T-cell (primary cell): ENCODE measurements at regions not wholly inside any gene's neighbourhood (a gene's known extent, or its start where the extent isn't known, plus 50 kb on each side); places are given as distances from the start of the nearest gene placed in this dataset.

Experiments used
- ATAC-seq, 4 experiments: fragments of 200-7000 bp in 3 of 4; fragments of 150-1000 bp in 1 of 4; cut with Tn5 transposase; replicated peaks in 1 of 4; 1 replicate in 3 of 4; 2 replicates in 1 of 4; pipeline ENCODE4 v1.10.0; 2021; ENCODE audit warnings: moderate library complexity in 3 of 4, mild to moderate bottlenecking in 2 of 4, moderate number of reproducible peaks in 1 of 4
- CTCF ChIA-PET, 2 donors: fragments of 300-600 bp; sonication (Branson Sonifier 250); formaldehyde crosslinking; loops; one replicate each; lab custom pipeline; 2022; ENCODE audit warnings: antibody characterized with exemption in 2 of 2; lab: Charles Lee
- POLR2A ChIA-PET, 2 donors: fragments of 300-600 bp; sonication (Branson Sonifier 250); formaldehyde crosslinking; loops; one replicate each; lab custom pipeline; 2022; ENCODE audit warnings: antibody characterized with exemption in 2 of 2; lab: Charles Lee
- DNase-seq, 35 experiments: peaks; one replicate each; pipeline versions ENCODE4 v3.0.0 to v3.0.0-alpha.2; 2013 to 2023
- H3K27ac ChIP-seq: one replicate; pipeline ENCODE4 v1.5.1; 2013; ENCODE audit warnings: low read length
- H3K27me3 ChIP-seq, 2 experiments: replicated peaks in 1 of 2; 1 replicate in 1 of 2; 2 replicates in 1 of 2; pipeline versions ENCODE4 v1.6.1 to v1.7.0; 2013; ENCODE audit warnings: low read length in 1 of 2, mixed read lengths in 1 of 2; ENCODE audit not compliant: control insufficient read depth in 2 of 2, insufficient read depth in 2 of 2; ENCODE audit errors: extremely low read depth in 1 of 2
- H3K36me3 ChIP-seq, 2 donors: 1 replicate in 1 of 2; 2 replicates in 1 of 2; pipeline versions ENCODE4 v1.6.1 to v1.7.0; 2013; ENCODE audit warnings: low read length in 1 of 2; ENCODE audit not compliant: control insufficient read depth in 2 of 2, insufficient read depth in 1 of 2; ENCODE audit errors: extremely low read depth in 1 of 2
- H3K4me1 ChIP-seq, 2 experiments: 1 replicate in 1 of 2; 2 replicates in 1 of 2; pipeline versions ENCODE4 v1.6.1 to v1.7.0; 2013; ENCODE audit warnings: low read length in 2 of 2, mixed read lengths in 1 of 2; ENCODE audit not compliant: insufficient read depth in 2 of 2, control insufficient read depth in 1 of 2; ENCODE audit errors: extremely low read depth in 1 of 2
- H3K4me3 ChIP-seq, 2 donors: 1 replicate in 1 of 2; 2 replicates in 1 of 2; pipeline versions ENCODE4 v1.5.1 to v1.7.0; 2013; ENCODE audit warnings: mild to moderate bottlenecking in 2 of 2, low read length in 1 of 2, moderate library complexity in 1 of 2; ENCODE audit not compliant: control insufficient read depth in 1 of 2; ENCODE audit errors: extremely low read depth in 1 of 2
- H3K9me3 ChIP-seq: 2 replicates; pipeline ENCODE4 v1.7.0; 2013
- H3K27ac Mint-ChIP-seq, 2 donors: one replicate each; pipeline ENCODE4 v1.8.0; 2020 to 2021; ENCODE audit warnings: mild to moderate bottlenecking in 2 of 2, mixed read lengths in 2 of 2
- H3K27me3 Mint-ChIP-seq, 2 donors: one replicate each; pipeline ENCODE4 v1.8.0; 2021 to 2022; ENCODE audit warnings: mixed read lengths in 2 of 2
- H3K36me3 Mint-ChIP-seq: one replicate; pipeline ENCODE4 v1.8.0; 2021; ENCODE audit warnings: mixed read lengths
- H3K4me1 Mint-ChIP-seq, 3 donors: one replicate each; pipeline ENCODE4 v1.8.0; 2020 to 2022; ENCODE audit warnings: mixed read lengths in 3 of 3, mild to moderate bottlenecking in 1 of 3
- H3K4me3 Mint-ChIP-seq, 3 donors: one replicate each; pipeline ENCODE4 v1.8.0; 2020 to 2022; ENCODE audit warnings: mild to moderate bottlenecking in 3 of 3, mixed read lengths in 3 of 3, moderate library complexity in 3 of 3
- H3K9me3 Mint-ChIP-seq, 3 donors: one replicate each; pipeline ENCODE4 v1.8.0; 2020 to 2022; ENCODE audit warnings: mixed read lengths in 3 of 3
- WGBS: methylation state at CpG from one replicate; pipeline ENCODE4 v1.1.5; 2013; ENCODE audit warnings: missing lambda C conversion rate; ENCODE audit not compliant: insufficient coverage; 5-methylcytosine and 5-hydroxymethylcytosine counted together

DNA sequence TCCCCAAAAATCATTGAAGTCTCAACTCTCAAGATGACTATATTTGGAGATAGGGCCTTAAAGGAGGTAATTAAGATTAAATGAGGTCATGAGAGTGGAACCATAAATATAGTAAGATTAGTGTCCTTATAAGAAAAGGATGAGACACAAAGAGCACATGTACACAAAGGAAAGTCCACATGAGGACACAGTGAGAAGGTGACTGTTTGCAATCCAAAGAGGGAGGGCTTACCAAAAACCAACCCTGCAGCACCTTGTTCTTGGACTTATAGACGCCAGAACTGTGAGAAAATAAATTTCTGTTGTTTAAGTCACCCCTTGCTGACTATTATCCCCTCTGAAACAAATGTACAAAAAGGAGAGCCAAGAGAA, 150.4 kb upstream of the SMLR1 start:
- H3K9me3 Mint-ChIP-seq = peaks cover 4 to 28% (median 21%) of the 10 kb centered on the region in 3 donors
- no peaks in the 10 kb centered on the region for H3K27me3 Mint-ChIP-seq
- H3K9me3 ChIP-seq = peaks cover 6% of the 10 kb centered on the region
- ChIA-PET POLR2A (no interaction called here), CTCF (interaction anchor here (0.6 to 1.0 kb wide), 2 partner anchors 21 to 1860 kb away, joined by 3 to 4 read pairs; no protein-coding TSS in a partner anchor)
- peaks cover 7 to 12% (median 10%) of the 10 kb centered on the region in 3 donors for H3K4me1 Mint-ChIP-seq
- no peak overlapping the region for H3K27ac ChIP-seq
- peaks cover 2% of the 10 kb centered on the region for H3K36me3 Mint-ChIP-seq
- H3K27me3 ChIP-seq = no peaks in the 10 kb centered on the region
- no peak overlapping the region for H3K4me3 ChIP-seq
- WGBS = no CpG with 5 or more reads among the region's 1 CpG
- no peak for ATAC-seq
- DNase-seq = no peak
- H3K4me3 Mint-ChIP-seq = no peak overlapping the region
- no peaks in the 10 kb centered on the region for H3K36me3 ChIP-seq
- H3K27ac Mint-ChIP-seq = no peak overlapping the region
- no peaks in the 10 kb centered on the region for H3K4me1 ChIP-seq

DNA sequence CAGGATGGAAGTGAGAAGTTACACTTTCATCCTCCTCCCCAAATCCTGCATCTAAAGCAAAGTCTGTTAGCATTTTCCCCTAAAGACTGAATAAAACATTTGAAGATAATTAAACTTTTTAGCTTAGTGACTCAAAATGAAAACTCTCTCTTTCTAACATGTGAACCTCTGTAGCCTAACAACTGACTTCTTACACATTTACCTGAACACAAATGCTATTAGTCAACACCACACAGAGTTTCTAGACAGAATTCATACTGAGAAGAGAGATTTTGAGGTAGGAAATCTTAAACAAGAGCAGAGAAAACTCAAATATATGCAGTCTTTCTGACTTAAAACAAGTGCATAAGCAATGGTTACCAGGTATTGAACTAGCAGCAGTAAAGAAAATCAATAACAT, 149.9 kb upstream of the SMLR1 start:
- H3K27me3 Mint-ChIP-seq = no peaks in the 10 kb centered on the region
- POLR2A ChIA-PET = no interaction called here
- CTCF ChIA-PET = no interaction called here
- Histone ChIP-seq H3K4me1 (no peaks in the 10 kb centered on the region), H3K27me3 (no peaks in the 10 kb centered on the region), H3K27ac (no peak overlapping the region), H3K36me3 (no peaks in the 10 kb centered on the region), H3K4me3 (no peak overlapping the region), H3K9me3 (peaks cover 6% of the 10 kb centered on the region)
- DNase-seq (no peak), ATAC-seq (no peak)
- H3K27ac Mint-ChIP-seq = no peak overlapping the region
- H3K9me3 Mint-ChIP-seq = peaks cover 4 to 24% (median 21%) of the 10 kb centered on the region in 3 donors
- H3K4me1 Mint-ChIP-seq = peaks cover 7 to 12% (median 10%) of the 10 kb centered on the region in 3 donors
- peaks cover 2% of the 10 kb centered on the region for H3K36me3 Mint-ChIP-seq
- no peak overlapping the region for H3K4me3 Mint-ChIP-seq

DNA sequence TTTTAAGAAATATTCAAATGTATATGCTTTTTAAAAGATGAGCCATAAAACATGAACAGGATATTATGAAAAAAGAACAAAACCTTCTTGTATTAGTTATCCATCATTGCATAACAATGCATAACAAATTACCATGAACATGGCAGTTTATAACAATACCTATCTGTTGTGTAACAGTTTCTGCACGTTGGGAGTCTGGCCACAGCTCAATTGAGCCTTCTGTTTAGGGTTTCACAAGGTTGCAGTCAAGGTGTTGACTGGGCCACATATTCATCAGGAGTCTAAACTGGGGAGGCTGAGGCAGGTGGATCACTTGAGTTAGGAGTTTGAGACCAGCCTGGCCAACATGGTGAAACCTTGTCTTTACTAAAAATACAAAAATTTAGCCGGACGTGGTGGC, 149.4 kb upstream of the SMLR1 start:
- ChIA-PET POLR2A (no interaction called here), CTCF (no interaction called here)
- Histone ChIP-seq H3K4me3 (no peak overlapping the region), H3K27me3 (no peaks in the 10 kb centered on the region), H3K36me3 (no peaks in the 10 kb centered on the region), H3K9me3 (peaks cover 6% of the 10 kb centered on the region), H3K27ac (no peak overlapping the region), H3K4me1 (no peaks in the 10 kb centered on the region)
- Mint-ChIP-seq H3K27me3 (no peaks in the 10 kb centered on the region), H3K4me3 (no peak overlapping the region), H3K4me1 (peaks cover 7 to 12% (median 10%) of the 10 kb centered on the region in 3 donors), H3K9me3 (peaks cover 4 to 24% (median 21%) of the 10 kb centered on the region in 3 donors), H3K27ac (no peak overlapping the region), H3K36me3 (peaks cover 2% of the 10 kb centered on the region)
- WGBS = 0% methylated on average over 1 of the region's 3 CpGs
- DNase-seq (no peak), ATAC-seq (no peak)

DNA sequence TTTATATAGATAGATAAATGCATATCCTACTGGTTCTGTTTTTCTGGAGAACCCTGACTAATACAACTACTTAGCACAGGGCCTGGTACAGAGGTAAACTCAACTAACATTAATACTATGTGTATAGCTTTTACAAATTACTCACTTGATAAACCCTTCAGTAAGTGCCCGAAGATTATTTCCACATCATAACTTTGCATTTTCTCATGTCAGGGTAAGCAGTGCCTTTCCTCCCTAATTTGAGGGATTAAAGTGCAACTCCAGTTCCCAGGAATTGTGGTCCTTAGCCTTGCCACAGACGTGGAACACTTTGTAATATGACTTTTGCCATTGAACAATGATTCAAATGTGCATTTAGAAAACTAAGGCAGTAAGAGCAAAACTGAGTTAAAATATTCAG, 147.5 kb upstream of the SMLR1 start:
- H3K9me3 Mint-ChIP-seq = peaks cover 4 to 24% (median 21%) of the 10 kb centered on the region in 3 donors
- Histone ChIP-seq H3K4me3 (no peak overlapping the region), H3K9me3 (peaks cover 6% of the 10 kb centered on the region), H3K36me3 (no peaks in the 10 kb centered on the region), H3K27ac (no peak overlapping the region), H3K27me3 (no peaks in the 10 kb centered on the region), H3K4me1 (no peaks in the 10 kb centered on the region)
- peaks cover 2% of the 10 kb centered on the region for H3K36me3 Mint-ChIP-seq
- H3K4me1 Mint-ChIP-seq = peaks cover 7 to 13% (median 10%) of the 10 kb centered on the region in 3 donors
- ChIA-PET POLR2A (interaction anchor here in 1 of 2 donors (0.6 kb wide), 1 partner anchor 189 kb away, joined by 3 read pairs; no protein-coding TSS in a partner anchor), CTCF (interaction anchor here in 1 of 2 donors (0.5 to 0.7 kb wide), 3 partner anchors 24 to 920 kb away, joined by 3 read pairs; no protein-coding TSS in a partner anchor)
- no peak overlapping the region for H3K4me3 Mint-ChIP-seq
- no peaks in the 10 kb centered on the region for H3K27me3 Mint-ChIP-seq
- ATAC-seq (no peak), DNase-seq (no peak)
- no peak overlapping the region for H3K27ac Mint-ChIP-seq
- no CpG with 5 or more reads among the region's 2 CpGs for WGBS

DNA sequence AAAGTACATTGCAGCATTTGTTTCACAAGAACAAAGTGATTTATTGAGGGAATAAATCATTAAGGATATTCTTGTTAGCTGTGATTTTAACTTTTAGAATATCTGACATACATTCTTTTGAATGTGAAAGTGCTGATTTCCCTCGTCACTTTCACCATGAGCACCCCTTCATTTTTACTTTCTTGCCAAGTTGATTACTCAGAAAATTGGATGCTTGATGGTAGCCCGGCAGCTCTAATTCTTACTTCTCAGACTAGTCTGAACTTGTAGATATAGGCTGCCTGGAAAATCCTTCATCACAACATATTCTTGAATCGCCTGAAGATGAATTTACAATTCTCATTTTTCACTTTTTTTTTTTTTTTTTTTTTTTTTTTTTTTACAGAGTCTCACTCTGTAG, 147.1 kb upstream of the SMLR1 start:
- DNase-seq = no peak
- Histone ChIP-seq H3K9me3 (peaks cover 6% of the 10 kb centered on the region), H3K4me3 (no peak overlapping the region), H3K36me3 (no peaks in the 10 kb centered on the region), H3K27me3 (no peaks in the 10 kb centered on the region), H3K27ac (no peak overlapping the region), H3K4me1 (no peaks in the 10 kb centered on the region)
- Mint-ChIP-seq H3K4me1 (peaks cover 5 to 11% (median 10%) of the 10 kb centered on the region in 3 donors), H3K9me3 (peaks cover 4 to 24% (median 21%) of the 10 kb centered on the region in 3 donors), H3K4me3 (no peak overlapping the region), H3K27me3 (no peaks in the 10 kb centered on the region), H3K27ac (no peak overlapping the region), H3K36me3 (peaks cover 2% of the 10 kb centered on the region)
- ChIA-PET POLR2A (interaction anchor here in 1 of 2 donors (0.6 kb wide), 1 partner anchor 190 kb away, joined by 3 read pairs; no protein-coding TSS in a partner anchor), CTCF (interaction anchor here in 1 of 2 donors (0.5 to 0.7 kb wide), 2 partner anchors 23 to 562 kb away, joined by 3 read pairs; no protein-coding TSS in a partner anchor)
- WGBS = no CpG with 5 or more reads among the region's 3 CpGs
- ATAC-seq = no peak

DNA sequence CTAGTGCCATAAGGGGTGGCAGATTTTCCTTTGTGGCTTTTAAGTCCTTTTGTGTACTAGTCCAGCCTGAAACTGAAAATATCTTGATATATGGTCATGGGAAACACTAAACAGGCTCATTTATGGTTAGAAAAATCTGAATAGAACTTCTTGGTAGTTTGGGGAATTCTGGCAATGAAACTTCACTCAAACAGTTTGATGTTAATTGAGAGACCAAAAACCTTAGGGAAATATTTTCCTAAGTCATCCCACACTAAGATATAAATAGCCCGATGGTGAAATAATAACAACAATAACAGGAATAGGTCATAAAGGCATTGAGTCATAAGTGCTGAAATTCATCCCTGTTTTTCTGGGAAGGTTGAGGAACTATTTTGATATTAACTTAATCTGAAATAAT, 146.2 kb upstream of the SMLR1 start:
- no peak overlapping the region for H3K27ac Mint-ChIP-seq
- POLR2A ChIA-PET = no interaction called here
- ATAC-seq (no peak), DNase-seq (no peak)
- no peaks in the 10 kb centered on the region for H3K27me3 ChIP-seq
- H3K4me3 Mint-ChIP-seq = no peak overlapping the region
- CTCF ChIA-PET = no interaction called here
- peaks cover 6% of the 10 kb centered on the region for H3K9me3 ChIP-seq
- H3K27me3 Mint-ChIP-seq = no peaks in the 10 kb centered on the region
- H3K36me3 ChIP-seq = no peaks in the 10 kb centered on the region
- H3K4me1 ChIP-seq = no peaks in the 10 kb centered on the region
- H3K9me3 Mint-ChIP-seq = peaks cover 4 to 24% (median 21%) of the 10 kb centered on the region in 3 donors
- H3K36me3 Mint-ChIP-seq = peaks cover 2% of the 10 kb centered on the region
- H3K4me3 ChIP-seq = no peak overlapping the region
- H3K27ac ChIP-seq = no peak overlapping the region
- peaks cover 4 to 7% (median 6%) of the 10 kb centered on the region in 3 donors for H3K4me1 Mint-ChIP-seq
- WGBS = no CpG with 5 or more reads among the region's 1 CpG
